NCI-H146 treated with DMSO at 0.1 percent for 48 hours (cell line): ENCODE measurements at regions not wholly inside any gene's neighbourhood (a gene's known extent, or its start where the extent isn't known, plus 50 kb on each side); places are given as distances from the start of the nearest gene placed in this dataset.

Experiments used
- DNase-seq: peaks from one replicate; lab custom pipeline; 2025; ENCODE audit not compliant: unreplicated experiment; lab: John Stamatoyannopoulos, UW

DNA sequence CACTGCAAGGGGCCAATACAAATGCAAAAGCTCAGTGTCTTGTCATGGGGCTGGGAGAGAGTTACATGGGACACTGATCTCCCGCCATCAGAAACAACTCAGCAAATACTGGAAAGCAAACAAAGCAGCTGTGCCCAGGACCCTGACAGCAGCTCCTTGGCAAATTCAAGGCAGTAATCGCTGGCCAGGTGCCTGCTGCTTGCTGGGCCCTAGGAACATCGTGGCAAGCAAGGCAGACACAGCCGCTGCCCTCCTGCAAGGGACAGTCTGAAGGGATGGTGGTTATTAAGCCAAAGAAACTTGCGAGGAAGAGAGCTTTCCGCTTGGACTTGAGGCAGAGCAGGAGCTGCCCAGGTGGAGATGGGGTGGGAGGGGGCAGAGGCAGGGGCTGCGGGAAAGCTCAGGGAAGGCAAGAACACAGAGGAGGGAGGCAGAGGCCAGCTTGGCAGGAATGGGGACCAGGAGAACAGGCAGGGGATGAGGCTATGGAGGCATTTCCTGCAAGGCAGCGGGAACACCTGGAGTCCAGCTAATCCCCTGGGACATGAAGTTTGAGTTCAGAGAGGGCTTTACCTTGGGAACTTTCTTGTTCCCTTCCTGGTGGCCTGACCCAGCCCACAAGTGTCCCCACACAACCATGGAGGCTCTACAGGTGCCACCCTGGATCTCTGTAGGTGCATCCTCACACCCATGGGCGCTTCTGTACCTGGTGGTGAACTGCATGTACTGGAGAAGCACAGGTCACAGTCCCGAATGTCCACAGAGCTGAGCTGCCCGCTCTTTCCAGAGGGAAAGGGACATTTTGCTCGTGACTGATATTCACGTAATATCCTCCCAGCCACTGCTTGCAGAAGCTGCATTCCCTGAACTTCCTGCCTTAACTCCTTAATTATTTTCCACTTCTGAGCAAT lies 78.7 kb upstream of the ATP2B2 start:
- no peak for DNase-seq

DNA sequence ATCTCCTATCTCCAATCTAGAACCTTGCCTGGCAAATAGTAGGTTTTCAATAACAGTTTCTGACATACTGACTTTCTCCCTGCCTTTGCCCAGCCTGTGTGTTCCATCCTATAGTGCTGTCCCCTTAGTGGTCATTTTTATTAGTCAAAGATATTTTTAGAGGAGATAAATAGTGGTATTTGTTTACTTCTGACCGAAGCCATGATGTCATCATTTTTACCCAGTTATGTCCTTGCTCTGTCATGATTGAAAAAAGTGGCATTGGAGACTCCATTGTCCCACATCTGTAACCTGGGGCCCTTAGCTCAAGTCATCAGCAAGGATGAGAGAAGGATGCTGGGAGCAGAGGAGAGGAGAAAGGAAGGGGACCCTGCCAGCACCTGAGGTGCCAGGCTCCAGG lies 80.6 kb upstream of the ATP2B2 start:
- DNase-seq: no peak

DNA sequence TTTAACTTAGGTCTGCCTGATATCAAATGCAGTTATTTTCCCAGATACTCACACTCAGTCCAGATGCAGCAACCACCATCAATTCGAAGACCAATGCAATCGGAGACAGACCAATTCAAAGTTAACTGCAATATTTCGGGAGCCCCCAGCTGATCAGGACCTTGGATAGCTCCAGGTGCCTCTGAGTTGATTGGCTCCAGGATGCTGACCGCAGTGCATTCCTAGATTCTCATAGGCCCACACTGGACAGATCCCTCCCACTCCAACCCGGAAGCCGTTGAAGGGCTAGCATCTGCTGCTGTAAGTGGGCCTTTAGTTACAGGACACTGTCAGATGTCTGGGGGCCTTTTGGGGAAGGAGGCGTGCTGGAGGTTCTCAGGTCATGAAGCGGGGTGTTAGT lies 89.5 kb upstream of the ATP2B2 start:
- no peak for DNase-seq

- DNase-seq: no peak
Measured at GRCh38 chr3:10596746-10597448, 91.5 kb upstream of the ATP2B2 start.

- no peak for DNase-seq
Measured at GRCh38 chr3:10597733-10598132, 92.3 kb upstream of the ATP2B2 start.

DNA sequence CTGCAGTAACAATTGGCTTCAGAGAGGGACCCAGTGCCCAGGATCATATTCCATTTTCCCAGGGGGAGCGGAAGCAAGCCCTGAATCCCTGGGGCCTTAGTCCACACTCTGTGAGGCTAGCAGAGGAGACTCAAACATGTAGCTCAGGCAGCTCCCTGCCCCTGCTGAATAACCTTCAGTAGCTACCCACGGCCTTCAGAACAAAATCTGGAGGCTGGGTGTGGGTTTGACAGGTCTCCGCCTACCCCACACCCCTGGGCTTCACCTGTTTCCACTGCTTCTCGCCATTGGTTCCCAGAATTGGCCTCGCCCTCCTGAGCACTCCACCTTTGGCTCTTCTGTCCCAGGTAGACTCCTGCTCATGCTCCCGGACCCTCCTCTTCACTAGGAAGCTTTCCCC lies 93.6 kb upstream of the ATP2B2 start:
- DNase-seq: no peak

GRCh38 chr3:10599444-10599843 lies 94.1 kb upstream of the ATP2B2 start:
- DNase-seq: no peak

- no peak for DNase-seq
Measured at GRCh38 chr3:10600296-10600714, 94.9 kb upstream of the ATP2B2 start.

DNA sequence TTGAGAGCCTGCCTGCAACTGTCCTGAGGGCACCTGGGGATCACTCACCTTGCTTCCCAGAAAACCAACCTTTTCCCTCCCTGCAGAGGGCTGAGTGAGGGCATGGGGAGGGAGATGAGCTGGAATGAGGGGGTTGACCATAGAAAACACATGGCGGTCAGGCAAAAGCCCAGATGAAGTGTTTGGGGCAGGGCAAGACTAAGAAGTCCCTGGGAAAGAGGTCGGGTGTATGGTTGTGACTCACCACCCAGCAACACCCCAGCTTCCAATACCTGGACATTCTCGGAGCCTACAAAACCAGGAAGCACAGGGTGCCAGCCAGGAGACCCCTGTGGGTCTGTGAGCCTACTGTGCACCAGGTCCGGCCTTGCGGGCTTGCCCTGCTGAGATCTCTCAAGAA lies 95.3 kb upstream of the ATP2B2 start:
- DNase-seq: no peak

GRCh38 chr3:10601151-10601856 lies 95.9 kb upstream of the ATP2B2 start:
- DNase-seq: no peak

- DNase-seq: no peak
Measured at GRCh38 chr3:10601857-10602230, 96.5 kb upstream of the ATP2B2 start.

GRCh38 chr3:10602271-10602670 lies 96.9 kb upstream of the ATP2B2 start:
- DNase-seq: no peak

GRCh38 chr3:10602769-10603768 lies 97.7 kb upstream of the ATP2B2 start:
- no peak for DNase-seq

DNA sequence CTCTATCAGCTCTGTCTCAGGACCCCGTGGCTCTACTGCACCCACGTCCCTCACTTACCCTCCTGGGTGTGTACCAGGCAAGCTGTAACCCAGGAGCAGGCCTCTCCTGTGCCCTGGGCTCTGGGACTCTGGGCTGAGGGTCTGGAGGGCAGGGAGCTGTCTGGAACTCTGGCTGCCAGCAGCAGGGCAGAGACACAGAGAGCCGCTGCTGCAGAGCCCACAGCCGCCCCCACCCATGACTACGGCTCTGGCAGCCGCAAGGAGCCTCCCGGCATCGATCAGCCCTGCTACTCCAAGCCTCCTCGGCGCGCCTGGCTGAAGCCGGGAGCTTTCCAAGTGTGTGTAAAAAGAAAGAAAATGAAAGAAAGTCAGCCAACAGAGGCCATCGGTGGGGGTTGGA lies 103.7 kb upstream of the ATP2B2 start:
- DNase-seq: no peak

DNA sequence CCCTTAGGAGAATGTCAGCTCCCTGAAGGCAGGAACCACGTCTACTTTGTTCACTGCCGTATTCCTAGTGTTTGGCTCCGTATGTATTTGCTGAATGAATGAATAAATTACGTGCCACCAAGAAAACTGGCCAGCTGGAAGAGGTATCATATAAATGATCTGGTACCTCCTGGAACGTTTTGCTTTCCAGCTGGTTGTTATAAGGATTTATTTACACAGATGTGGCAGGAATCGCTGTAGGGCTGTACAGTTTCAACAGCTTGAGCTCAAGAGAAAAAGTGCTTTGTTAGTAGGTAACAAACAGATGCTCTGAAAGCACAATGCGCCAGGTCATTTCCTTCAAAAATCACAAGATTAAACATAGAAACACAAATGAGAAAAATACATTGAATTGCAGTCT lies 108.8 kb upstream of the ATP2B2 start:
- no peak for DNase-seq

GRCh38 chr3:10615715-10616114 lies 110.3 kb upstream of the ATP2B2 start:
- no peak for DNase-seq

GRCh38 chr3:10616321-10616720 lies 110.9 kb upstream of the ATP2B2 start:
- DNase-seq: no peak

DNA sequence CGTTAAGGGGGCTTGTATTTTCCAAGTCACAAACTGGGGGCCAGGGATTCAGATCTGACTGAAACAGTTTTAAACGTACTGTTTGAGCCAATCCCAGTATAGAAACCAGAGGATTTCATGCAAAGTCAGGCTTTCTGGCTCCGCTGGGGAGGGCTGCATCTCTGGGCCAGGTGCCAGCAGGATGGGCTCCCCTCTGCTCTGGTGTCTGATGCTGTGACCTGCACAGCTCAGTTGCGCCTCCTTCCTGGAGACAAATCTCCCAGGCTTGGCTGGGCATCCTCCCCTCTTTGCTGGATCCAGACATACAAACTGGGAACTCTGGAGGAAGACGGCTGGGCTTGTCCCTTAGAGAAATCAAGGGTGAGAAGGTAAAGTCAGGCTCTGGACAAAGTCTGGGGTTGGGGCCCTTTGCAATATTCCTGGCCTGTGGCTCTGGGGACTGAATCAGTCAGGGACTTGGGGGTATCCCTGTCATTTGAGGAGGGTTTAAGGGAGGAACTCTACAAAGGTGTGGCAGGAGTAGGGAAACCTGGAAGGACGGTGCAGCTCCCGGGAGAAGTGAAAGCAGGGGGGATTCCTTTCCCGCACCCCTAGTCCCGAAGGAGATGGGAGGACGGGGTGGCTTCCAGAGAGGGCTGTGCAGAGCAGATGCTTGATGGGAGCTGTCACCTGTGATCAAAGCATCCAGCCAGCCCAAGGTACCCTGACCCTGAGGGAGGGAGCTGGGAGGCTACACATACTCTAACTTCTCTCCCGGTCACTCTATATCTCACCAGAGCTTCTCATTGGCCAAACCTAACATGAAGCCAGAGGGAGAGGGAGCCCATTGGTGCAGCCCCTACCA lies 114.8 kb upstream of the ATP2B2 start:
- DNase-seq: no peak

DNA sequence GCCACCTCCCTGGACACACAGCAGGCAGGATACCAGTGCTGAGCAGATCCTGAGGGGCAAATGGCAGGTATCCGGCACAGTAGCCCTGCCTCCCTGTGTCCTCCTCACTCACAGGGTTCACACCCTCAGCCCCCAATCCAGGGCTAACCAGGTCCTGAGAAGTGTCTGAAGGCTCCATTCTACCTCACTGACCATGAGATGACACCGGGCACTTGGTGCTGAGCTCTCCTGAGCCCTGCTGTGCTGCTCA lies 115.4 kb upstream of the ATP2B2 start:
- no peak for DNase-seq
